ENCODE measurements at regions not wholly inside any gene's neighbourhood (a gene's known extent, or its start where the extent isn't known, plus 50 kb on each side); places are given as distances from the start of the nearest gene placed in this dataset.
A peak's percentile ranks its signal among the peaks of the same experiment; 100 is the strongest.

GRCh38 chr13:112247471-112248405 is 128.4 kb upstream of the SPACA7 start:
- peak; percentile 97 for DNase-seq

- DNase-seq = peak; percentile 97
These were observed 127.8 kb upstream of the SPACA7 start for GRCh38 chr13:112248406-112248760.

GRCh38 chr13:112248862-112249592 is 127.1 kb upstream of the SPACA7 start:
- DNase-seq = peak; percentile 93

GRCh38 chr13:112249644-112250610 is 126.2 kb upstream of the SPACA7 start:
- no peak for DNase-seq

- DNase-seq = no peak
These were observed 125.2 kb upstream of the SPACA7 start for GRCh38 chr13:112250788-112251445.

GRCh38 chr13:112251930-112252585 is 124.1 kb upstream of the SPACA7 start:
- DNase-seq = no peak

- no peak for DNase-seq
These were observed 123.2 kb upstream of the SPACA7 start for GRCh38 chr13:112252804-112253590.

GRCh38 chr13:112253631-112254030 is 122.5 kb upstream of the SPACA7 start:
- no peak for DNase-seq

- DNase-seq = no peak
These were observed 121.9 kb upstream of the SPACA7 start for GRCh38 chr13:112254061-112254818.

GRCh38 chr13:112254900-112255299 is 121.3 kb upstream of the SPACA7 start:
- DNase-seq = no peak

- DNase-seq = no peak
These were observed 120.5 kb upstream of the SPACA7 start for GRCh38 chr13:112255550-112256120.

GRCh38 chr13:112256716-112257494 is 119.2 kb upstream of the SPACA7 start:
- no peak for DNase-seq

- DNase-seq = no peak
These were observed 116.6 kb upstream of the SPACA7 start for GRCh38 chr13:112259511-112259910.

GRCh38 chr13:112260108-112261055 is 115.8 kb upstream of the SPACA7 start:
- no peak for DNase-seq

GRCh38 chr13:112261924-112262323 is 114.2 kb upstream of the SPACA7 start:
- no peak for DNase-seq

- DNase-seq = no peak
These were observed 113.0 kb upstream of the SPACA7 start for GRCh38 chr13:112263152-112263551.

GRCh38 chr13:112267660-112268059 is 108.5 kb upstream of the SPACA7 start:
- no peak for DNase-seq

GRCh38 chr13:112270951-112271350 is 105.2 kb upstream of the SPACA7 start:
- DNase-seq = no peak
